WTC11 (cell line): ENCODE measurements at regions not wholly inside any gene's neighbourhood (a gene's known extent, or its start where the extent isn't known, plus 50 kb on each side); places are given as distances from the start of the nearest gene placed in this dataset.

ENCODE experiments used
- ATAC-seq: fragments of 200-7000 bp; cut with Tn5 transposase; 2 replicates; pipeline ENCODE4 v1.10.0; 2021; ENCODE audit warnings: mild to moderate bottlenecking, moderate library complexity
- CTCF ChIA-PET: fragments of 300-600 bp; sonication (Branson Sonifier 250); formaldehyde crosslinking; loops from one replicate; lab custom pipeline; 2021; ENCODE audit warnings: antibody characterized with exemption; lab: Charles Lee
- POLR2A ChIA-PET: fragments of 350-600 bp; sonication (Branson Sonifier 250); formaldehyde crosslinking; loops from one replicate; lab custom pipeline; 2021; ENCODE audit warnings: antibody characterized with exemption; lab: Charles Lee
- DNase-seq: peaks from one replicate; pipeline ENCODE4 v3.0.0; 2021; ENCODE audit warnings: low spot score
- H3K27ac Mint-ChIP-seq: 2 replicates; pipeline ENCODE4 v1.8.0; 2021; ENCODE audit warnings: mixed read lengths
- H3K27me3 Mint-ChIP-seq: 2 replicates; pipeline ENCODE4 v1.8.0; 2021; ENCODE audit warnings: low read depth, mild to moderate bottlenecking, moderate library complexity, mixed read lengths
- H3K36me3 Mint-ChIP-seq: 2 replicates; pipeline ENCODE4 v1.8.0; 2021; ENCODE audit warnings: mixed read lengths
- H3K4me1 Mint-ChIP-seq: 2 replicates; pipeline ENCODE4 v1.8.0; 2022; ENCODE audit warnings: mixed read lengths
- H3K4me3 Mint-ChIP-seq: 2 replicates; pipeline ENCODE4 v1.8.0; 2021; ENCODE audit warnings: mild to moderate bottlenecking, moderate library complexity, mixed read lengths
- H3K9me3 Mint-ChIP-seq: 2 replicates; pipeline ENCODE4 v1.8.0; 2021; ENCODE audit warnings: mixed read lengths
- CBFB ChIP-seq: sonication (generic); formaldehyde crosslinking; IDR thresholded peaks from 2 replicates; pipeline ENCODE4 v1.8.1; 2022; ENCODE audit warnings: mild to moderate bottlenecking, low read depth, missing genetic modification reagents
- CREB1 ChIP-seq: sonication (generic); formaldehyde crosslinking; IDR thresholded peaks from 2 replicates; pipeline ENCODE4 v1.8.0; 2023; ENCODE audit warnings: mild to moderate bottlenecking, missing genetic modification reagents
- E2F5 ChIP-seq: sonication (generic); formaldehyde crosslinking; IDR thresholded peaks from 2 replicates; pipeline ENCODE4 v1.8.1; 2022; ENCODE audit warnings: mild to moderate bottlenecking, moderate library complexity, missing genetic modification reagents
- ESRRA ChIP-seq: sonication (generic); formaldehyde crosslinking; IDR thresholded peaks from 2 replicates; pipeline ENCODE4 v1.8.1; 2022; ENCODE audit warnings: mild to moderate bottlenecking, missing genetic modification reagents, borderline replicate concordance
- MYBL2 ChIP-seq: sonication (generic); formaldehyde crosslinking; IDR thresholded peaks from 2 replicates; pipeline ENCODE4 v1.8.1; 2023; ENCODE audit warnings: mild to moderate bottlenecking, moderate library complexity, missing genetic modification reagents
- NR2C2 ChIP-seq: sonication (generic); formaldehyde crosslinking; IDR thresholded peaks from 2 replicates; pipeline ENCODE4 v1.8.0; 2022; ENCODE audit warnings: mild to moderate bottlenecking, missing genetic modification reagents
- RORB ChIP-seq: fragments of 250-450 bp; sonication (Bioruptor Pico); IDR thresholded peaks from 2 replicates; pipeline ENCODE4 v1.9.0; 2021; ENCODE audit warnings: mild to moderate bottlenecking
- SOX15 ChIP-seq: fragments of 250-450 bp; sonication (Bioruptor Pico); IDR thresholded peaks from 2 replicates; pipeline ENCODE4 v1.9.0; 2021; ENCODE audit warnings: mild to moderate bottlenecking
- TEAD4 ChIP-seq: sonication (generic); formaldehyde crosslinking; IDR thresholded peaks from 2 replicates; pipeline ENCODE4 v1.8.0; 2022; ENCODE audit warnings: mild to moderate bottlenecking, missing genetic modification reagents
- ZNF121 ChIP-seq: sonication (generic); formaldehyde crosslinking; IDR thresholded peaks from 2 replicates; pipeline ENCODE4 v1.8.0; 2023; ENCODE audit warnings: missing genetic modification reagents
- ZNF219 ChIP-seq: sonication (generic); formaldehyde crosslinking; IDR thresholded peaks from 2 replicates; pipeline ENCODE4 v1.8.0; 2023; ENCODE audit warnings: missing genetic modification reagents, mild to moderate bottlenecking, borderline replicate concordance
- ZNF281 ChIP-seq: sonication (generic); formaldehyde crosslinking; IDR thresholded peaks from 2 replicates; pipeline ENCODE4 v1.8.0; 2023; ENCODE audit warnings: mild to moderate bottlenecking, missing genetic modification reagents
- ZNF512 ChIP-seq: sonication (generic); formaldehyde crosslinking; IDR thresholded peaks from 2 replicates; pipeline ENCODE4 v1.8.1; 2022; ENCODE audit warnings: missing genetic modification reagents, borderline replicate concordance
- TF ChIP-seq, protein P1 (sequence below): sonication (generic); formaldehyde crosslinking; IDR thresholded peaks from 2 replicates; pipeline ENCODE4 v1.8.0; 2022; ENCODE audit warnings: missing genetic modification reagents
- TF ChIP-seq, protein P2 (sequence below): fragments of 200-600 bp; IDR thresholded peaks from 2 replicates; pipeline ENCODE4 v1.8.0; 2022; ENCODE audit warnings: antibody characterized with exemption
- TF ChIP-seq, protein P3 (sequence below): sonication (generic); formaldehyde crosslinking; IDR thresholded peaks from 2 replicates; pipeline ENCODE4 v1.8.0; 2023; ENCODE audit warnings: missing genetic modification reagents
- TF ChIP-seq, protein P4 (sequence below): fragments of 250-450 bp; sonication (Bioruptor Pico); conservative IDR thresholded peaks from 2 replicates; pipeline ENCODE4 v1.9.0; 2021; ENCODE audit warnings: mild to moderate bottlenecking

DNA sequence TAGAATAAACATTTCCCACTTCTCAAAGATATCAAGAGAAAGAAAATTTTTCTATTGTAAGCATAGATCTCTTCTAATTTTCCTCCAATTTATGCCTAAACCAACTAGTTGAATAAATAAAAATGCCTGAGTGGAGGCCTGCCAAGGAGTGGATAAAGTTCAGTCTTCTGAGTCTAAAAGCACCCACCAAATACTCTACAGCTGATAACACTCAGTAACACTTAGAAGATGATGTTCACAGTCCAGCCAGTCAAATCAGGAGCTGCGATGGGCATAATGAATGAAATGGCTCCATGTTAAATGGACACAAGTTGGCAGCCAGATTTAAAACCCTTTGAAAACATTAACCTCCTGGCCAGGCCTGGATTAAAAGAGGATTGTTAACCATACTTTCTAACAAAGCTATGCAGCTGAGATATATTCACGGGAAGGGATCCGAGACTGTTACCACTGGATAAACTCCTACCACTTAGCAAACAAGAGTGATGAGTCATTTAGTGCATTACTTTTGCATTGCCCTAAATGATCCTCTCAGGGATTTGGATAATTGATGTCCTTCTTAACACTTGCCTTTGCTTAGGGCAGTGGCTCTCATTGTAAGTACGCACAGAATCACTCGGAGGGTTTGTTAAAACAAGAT lies 63.7 kb upstream of the CCDC112 start (continued):
- TF ChIP-seq, protein P1, sequence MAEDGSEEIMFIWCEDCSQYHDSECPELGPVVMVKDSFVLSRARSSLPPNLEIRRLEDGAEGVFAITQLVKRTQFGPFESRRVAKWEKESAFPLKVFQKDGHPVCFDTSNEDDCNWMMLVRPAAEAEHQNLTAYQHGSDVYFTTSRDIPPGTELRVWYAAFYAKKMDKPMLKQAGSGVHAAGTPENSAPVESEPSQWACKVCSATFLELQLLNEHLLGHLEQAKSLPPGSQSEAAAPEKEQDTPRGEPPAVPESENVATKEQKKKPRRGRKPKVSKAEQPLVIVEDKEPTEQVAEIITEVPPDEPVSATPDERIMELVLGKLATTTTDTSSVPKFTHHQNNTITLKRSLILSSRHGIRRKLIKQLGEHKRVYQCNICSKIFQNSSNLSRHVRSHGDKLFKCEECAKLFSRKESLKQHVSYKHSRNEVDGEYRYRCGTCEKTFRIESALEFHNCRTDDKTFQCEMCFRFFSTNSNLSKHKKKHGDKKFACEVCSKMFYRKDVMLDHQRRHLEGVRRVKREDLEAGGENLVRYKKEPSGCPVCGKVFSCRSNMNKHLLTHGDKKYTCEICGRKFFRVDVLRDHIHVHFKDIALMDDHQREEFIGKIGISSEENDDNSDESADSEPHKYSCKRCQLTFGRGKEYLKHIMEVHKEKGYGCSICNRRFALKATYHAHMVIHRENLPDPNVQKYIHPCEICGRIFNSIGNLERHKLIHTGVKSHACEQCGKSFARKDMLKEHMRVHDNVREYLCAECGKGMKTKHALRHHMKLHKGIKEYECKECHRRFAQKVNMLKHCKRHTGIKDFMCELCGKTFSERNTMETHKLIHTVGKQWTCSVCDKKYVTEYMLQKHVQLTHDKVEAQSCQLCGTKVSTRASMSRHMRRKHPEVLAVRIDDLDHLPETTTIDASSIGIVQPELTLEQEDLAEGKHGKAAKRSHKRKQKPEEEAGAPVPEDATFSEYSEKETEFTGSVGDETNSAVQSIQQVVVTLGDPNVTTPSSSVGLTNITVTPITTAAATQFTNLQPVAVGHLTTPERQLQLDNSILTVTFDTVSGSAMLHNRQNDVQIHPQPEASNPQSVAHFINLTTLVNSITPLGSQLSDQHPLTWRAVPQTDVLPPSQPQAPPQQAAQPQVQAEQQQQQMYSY = no peak
- TF ChIP-seq TEAD4 (CRISPR knock-in tag) = no peak
- TF ChIP-seq NR2C2 (CRISPR knock-in tag) = no peak
- no peak for TF ChIP-seq ZNF219 (CRISPR knock-in tag)
- no peak for TF ChIP-seq SOX15 (CRISPR knock-in tag)
- TF ChIP-seq RORB (CRISPR knock-in tag) = no peak

DNA sequence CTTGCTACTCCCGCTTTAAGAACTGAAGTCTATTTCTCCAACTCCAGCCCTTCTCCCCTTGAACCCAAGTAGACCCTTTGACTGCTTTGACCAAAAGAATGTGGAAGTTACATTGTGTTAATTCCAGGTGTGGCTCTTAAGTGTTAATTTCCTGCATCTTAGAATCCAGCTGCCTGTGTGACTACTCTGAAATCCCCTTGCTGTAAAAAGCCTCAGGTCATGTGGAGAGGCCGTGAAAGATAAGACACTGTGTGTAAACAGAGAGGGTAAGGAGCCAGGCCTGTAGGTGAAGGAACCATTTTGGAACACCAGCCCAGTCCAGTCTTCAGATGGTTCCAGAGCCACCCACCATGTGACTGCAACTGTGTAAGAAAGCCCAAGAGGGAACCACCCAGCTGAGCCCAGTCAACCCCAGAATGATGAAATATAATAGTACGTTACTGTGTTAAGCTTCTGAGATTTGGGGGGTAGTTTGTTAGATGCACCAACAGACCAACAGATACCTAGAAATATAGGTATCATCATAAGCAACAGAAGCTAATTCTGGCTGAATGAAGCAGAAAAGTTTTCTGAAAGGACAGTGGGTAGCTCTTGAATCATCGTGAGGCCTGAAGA lies 59.4 kb upstream of the CCDC112 start:
- ATAC-seq (peak; percentile 65), DNase-seq (no peak)
- CTCF ChIA-PET = interaction anchor here (0.9 kb wide), 1 partner anchor 43 kb away, joined by 3 read pairs; no protein-coding TSS in a partner anchor
- Mint-ChIP-seq H3K36me3 (peaks cover 9% of the 10 kb centered on the region), H3K4me1 (peaks cover 34% of the 10 kb centered on the region), H3K27me3 (no peaks in the 10 kb centered on the region), H3K9me3 (peaks cover 32% of the 10 kb centered on the region), H3K27ac (no peak overlapping the region; the same call in 1 of the 2 replicates), H3K4me3 (no peak overlapping the region)
- TF ChIP-seq ZNF121 (CRISPR knock-in tag) (no peak), MYBL2 (CRISPR knock-in tag) (no peak), ZNF281 (CRISPR knock-in tag) (no peak), CREB1 (CRISPR knock-in tag) (no peak)
- TF ChIP-seq, protein P2, sequence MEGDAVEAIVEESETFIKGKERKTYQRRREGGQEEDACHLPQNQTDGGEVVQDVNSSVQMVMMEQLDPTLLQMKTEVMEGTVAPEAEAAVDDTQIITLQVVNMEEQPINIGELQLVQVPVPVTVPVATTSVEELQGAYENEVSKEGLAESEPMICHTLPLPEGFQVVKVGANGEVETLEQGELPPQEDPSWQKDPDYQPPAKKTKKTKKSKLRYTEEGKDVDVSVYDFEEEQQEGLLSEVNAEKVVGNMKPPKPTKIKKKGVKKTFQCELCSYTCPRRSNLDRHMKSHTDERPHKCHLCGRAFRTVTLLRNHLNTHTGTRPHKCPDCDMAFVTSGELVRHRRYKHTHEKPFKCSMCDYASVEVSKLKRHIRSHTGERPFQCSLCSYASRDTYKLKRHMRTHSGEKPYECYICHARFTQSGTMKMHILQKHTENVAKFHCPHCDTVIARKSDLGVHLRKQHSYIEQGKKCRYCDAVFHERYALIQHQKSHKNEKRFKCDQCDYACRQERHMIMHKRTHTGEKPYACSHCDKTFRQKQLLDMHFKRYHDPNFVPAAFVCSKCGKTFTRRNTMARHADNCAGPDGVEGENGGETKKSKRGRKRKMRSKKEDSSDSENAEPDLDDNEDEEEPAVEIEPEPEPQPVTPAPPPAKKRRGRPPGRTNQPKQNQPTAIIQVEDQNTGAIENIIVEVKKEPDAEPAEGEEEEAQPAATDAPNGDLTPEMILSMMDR = no peak
- TF ChIP-seq, protein P3, sequence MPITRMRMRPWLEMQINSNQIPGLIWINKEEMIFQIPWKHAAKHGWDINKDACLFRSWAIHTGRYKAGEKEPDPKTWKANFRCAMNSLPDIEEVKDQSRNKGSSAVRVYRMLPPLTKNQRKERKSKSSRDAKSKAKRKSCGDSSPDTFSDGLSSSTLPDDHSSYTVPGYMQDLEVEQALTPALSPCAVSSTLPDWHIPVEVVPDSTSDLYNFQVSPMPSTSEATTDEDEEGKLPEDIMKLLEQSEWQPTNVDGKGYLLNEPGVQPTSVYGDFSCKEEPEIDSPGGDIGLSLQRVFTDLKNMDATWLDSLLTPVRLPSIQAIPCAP (CRISPR knock-in tag) = no peak
- POLR2A ChIA-PET = no interaction called here

- Mint-ChIP-seq H3K4me1 (peaks cover 26% of the 10 kb centered on the region), H3K27ac (no peak overlapping the region), H3K9me3 (peaks cover 32% of the 10 kb centered on the region), H3K27me3 (no peaks in the 10 kb centered on the region), H3K4me3 (no peak overlapping the region), H3K36me3 (peaks cover 9% of the 10 kb centered on the region)
- POLR2A ChIA-PET = no interaction called here
- TF ChIP-seq CBFB (no peak), ESRRA (CRISPR knock-in tag) (no peak), ZNF512 (CRISPR knock-in tag) (no peak), E2F5 (CRISPR knock-in tag) (no peak)
- TF ChIP-seq, protein P4, sequence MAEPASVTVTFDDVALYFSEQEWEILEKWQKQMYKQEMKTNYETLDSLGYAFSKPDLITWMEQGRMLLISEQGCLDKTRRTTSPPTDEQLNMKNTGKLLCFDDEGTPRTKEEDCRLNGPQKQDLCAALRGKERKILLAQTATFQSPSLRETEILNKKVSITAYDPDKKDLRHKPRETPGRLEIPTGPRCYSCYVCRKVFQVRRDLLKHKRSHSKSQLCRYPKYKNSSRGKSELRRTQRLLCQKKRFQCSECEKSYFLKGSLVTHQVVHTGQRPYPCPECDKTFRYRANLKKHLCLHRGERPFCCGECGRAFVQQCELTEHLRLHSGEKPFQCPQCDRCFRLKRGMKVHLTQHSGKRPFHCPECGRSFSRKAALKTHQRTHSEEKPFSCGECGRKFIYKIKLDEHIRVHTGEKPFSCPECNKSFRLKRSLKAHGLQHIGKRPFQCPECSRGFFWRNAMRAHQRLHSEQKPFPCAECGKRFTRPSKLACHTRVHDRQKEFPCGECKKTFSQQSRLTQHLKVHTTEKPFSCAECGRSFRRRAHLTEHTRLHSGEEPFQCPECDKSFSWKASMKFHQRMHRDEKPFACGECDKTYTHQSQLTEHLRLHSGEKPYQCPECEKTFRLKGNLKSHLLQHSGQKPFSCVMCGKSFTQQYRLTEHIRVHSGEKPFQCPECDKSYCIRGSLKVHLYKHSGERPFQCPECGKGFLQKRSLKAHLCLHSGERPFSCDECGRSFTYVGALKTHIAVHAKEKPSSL (CRISPR knock-in tag) = no peak
- DNase-seq = no peak
- CTCF ChIA-PET = no interaction called here
- no peak for ATAC-seq
Measured at GRCh38 chr5:115355095-115355494, 58.6 kb upstream of the CCDC112 start.
